Adrenal gland (tissue), 9 donors: ENCODE measurements at regions not wholly inside any gene's neighbourhood (a gene's known extent, or its start where the extent isn't known, plus 50 kb on each side); places are given as distances from the start of the nearest gene placed in this dataset.

Experiments used
- DNase-seq, 7 donors: peaks; one replicate each; pipeline ENCODE4 v3.0.0-alpha.2; 2019 to 2020
- H3K27ac ChIP-seq, 5 donors: fragments of 200-600 bp; sonication (generic) in 4 of 5; 1 replicate in 3 of 5; 2 replicates in 2 of 5; pipeline versions ENCODE4 v1.5.1 to v1.8.0; 2016 to 2020; ENCODE audit warnings: mild to moderate bottlenecking in 1 of 5
- H3K27me3 ChIP-seq: fragments of 200-600 bp; 2 replicates; pipeline ENCODE4 v1.8.0; 2021
- H3K36me3 ChIP-seq, 2 donors: fragments of 200-600 bp; replicated peaks in 1 of 2; 1 replicate in 1 of 2; 2 replicates in 1 of 2; pipeline versions ENCODE4 v1.5.1 to v1.8.0; 2018 to 2022
- H3K4me1 ChIP-seq, 2 donors: fragments of 200-600 bp; replicated peaks in 1 of 2; 1 replicate in 1 of 2; 2 replicates in 1 of 2; pipeline versions ENCODE4 v1.5.1 to v1.8.0; 2018 to 2021
- H3K4me3 ChIP-seq, 4 donors: fragments of 200-600 bp; sonication (generic) in 3 of 4; one replicate each; pipeline ENCODE4 v1.5.1; 2016 to 2018
- H3K9me3 ChIP-seq, 3 donors: fragments of 200-600 bp; sonication (generic) in 1 of 3; replicated peaks in 1 of 3; 1 replicate in 2 of 3; 2 replicates in 1 of 3; pipeline versions ENCODE4 v1.5.1 to v1.8.0; 2016 to 2021
- CTCF ChIP-seq, 6 experiments: fragments of 450-650 bp in 4 of 6; fragments of 200-600 bp in 2 of 6; sonication (generic) in 1 of 6; IDR thresholded peaks; 1 replicate in 5 of 6; 2 replicates in 1 of 6; pipeline versions ENCODE4 v1.5.1 to v1.8.0; 2016 to 2021; ENCODE audit warnings: antibody characterized with exemption in 6 of 6, mild to moderate bottlenecking in 2 of 6, moderate library complexity in 1 of 6
- POLR2A ChIP-seq, 2 donors: fragments of 450-650 bp; IDR thresholded peaks; one replicate each; pipeline ENCODE4 v1.6.1; 2017; ENCODE audit warnings: antibody characterized with exemption in 2 of 2, mild to moderate bottlenecking in 2 of 2, moderate library complexity in 1 of 2
- WGBS, 4 donors: extraction: QIAGEN DNeasy Blood & Tissue Kit in 2 of 4; methylation state at CpG; one replicate each; pipeline versions ENCODE4 v1.1.5 to v1.1.7; 2013 to 2017; 5-methylcytosine and 5-hydroxymethylcytosine counted together
- intact Hi-C, 2 donors: fragments of 100-400 bp; cut with DNase I; formaldehyde crosslinking; loops; one replicate each; pipeline versions ENCODE4 v1.14.1 to v1.15.0; 2022 to 2023
- donor health status: healthy with polysubstance abuse.
- donor health status: Bipolar disorder and iron deficiency.
- donor health status: DM: yes; HTN: yes; CAD: no.
- donor health status: DM: no; HTN: no; CAD: no.
- donor health status: DM: no; HTN: no; CAD: no.

DNA sequence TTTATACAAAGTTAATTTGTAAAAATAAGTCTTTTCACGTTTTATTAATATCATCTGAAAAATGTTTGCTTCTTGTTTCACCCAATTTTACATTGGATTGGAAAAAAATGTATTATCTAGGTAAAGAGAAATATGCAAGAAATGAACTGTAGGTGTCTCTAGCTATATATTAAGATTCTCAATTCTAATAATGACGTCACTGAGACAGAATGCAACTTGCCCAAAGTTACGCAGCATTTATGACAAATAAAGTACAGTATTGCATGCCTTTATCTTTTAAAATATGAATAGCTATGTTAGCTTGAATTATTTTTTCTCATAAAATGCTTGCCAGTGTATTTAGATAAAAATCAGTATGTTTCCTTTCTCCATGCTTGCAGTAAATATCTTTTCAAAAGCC, 728.8 kb downstream of the RERGL start:
- H3K36me3 ChIP-seq: no peaks in the 10 kb centered on the region
- no peaks in the 10 kb centered on the region for H3K9me3 ChIP-seq
- 58 to 67% (median 65%) methylated on average over 3 of the region's 3 CpGs for WGBS, 4 donors
- H3K4me3 ChIP-seq: no peak overlapping the region
- no peak overlapping the region for H3K27ac ChIP-seq
- H3K4me1 ChIP-seq: no peaks in the 10 kb centered on the region
- intact Hi-C loops: no loop called here
- H3K27me3 ChIP-seq: no peaks in the 10 kb centered on the region
- TF ChIP-seq POLR2A (IDR thresholded peaks at IDR 0.05): no peak
- no peak for TF ChIP-seq CTCF (IDR thresholded peaks at IDR 0.05)
- DNase-seq: no peak

- H3K9me3 ChIP-seq: no peaks in the 10 kb centered on the region
- H3K36me3 ChIP-seq: no peaks in the 10 kb centered on the region
- no peak overlapping the region for H3K27ac ChIP-seq
- no peaks in the 10 kb centered on the region for H3K4me1 ChIP-seq
- no peak overlapping the region for H3K4me3 ChIP-seq
- H3K27me3 ChIP-seq: no peaks in the 10 kb centered on the region
- 27 to 50% (median 40%) methylated on average over 3 of the region's 3 CpGs for WGBS, 4 donors
- DNase-seq: no peak
- TF ChIP-seq CTCF (IDR thresholded peaks at IDR 0.05): no peak
- no peak for TF ChIP-seq POLR2A (IDR thresholded peaks at IDR 0.05)
- intact Hi-C loops: no loop called here
Measured at GRCh38 chr12:17358835-17359234, 731.2 kb downstream of the RERGL start.

DNA sequence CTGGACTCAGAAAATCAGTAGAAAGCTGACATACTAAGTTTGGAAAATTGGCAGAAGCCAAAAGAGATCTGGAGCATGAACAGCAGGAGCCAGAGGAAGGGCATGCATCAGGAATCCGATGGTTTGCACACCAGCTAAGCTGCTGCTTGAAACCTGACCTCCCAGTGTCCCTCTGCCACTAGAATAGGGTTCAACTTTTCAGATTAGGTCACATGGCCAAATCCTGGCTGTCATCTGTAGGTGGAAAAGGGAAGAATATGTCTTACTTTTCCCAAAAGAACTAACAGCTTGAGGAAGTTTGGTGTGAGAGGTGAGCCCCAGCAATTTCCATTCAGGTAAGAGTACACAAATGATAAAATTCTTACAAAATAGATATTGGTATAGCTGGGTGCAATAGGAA, 732.6 kb downstream of the RERGL start:
- no peak for DNase-seq
- H3K4me1 ChIP-seq: no peaks in the 10 kb centered on the region
- H3K9me3 ChIP-seq: no peaks in the 10 kb centered on the region
- H3K36me3 ChIP-seq: no peaks in the 10 kb centered on the region
- H3K4me3 ChIP-seq: no peak overlapping the region
- no peaks in the 10 kb centered on the region for H3K27me3 ChIP-seq
- WGBS, 4 donors: 36 to 52% (median 43%) methylated on average over 1 of the region's 1 CpG
- intact Hi-C loops: no loop called here
- H3K27ac ChIP-seq: no peak overlapping the region
- TF ChIP-seq POLR2A (IDR thresholded peaks at IDR 0.05) (no peak), CTCF (IDR thresholded peaks at IDR 0.05) (no peak)

DNA sequence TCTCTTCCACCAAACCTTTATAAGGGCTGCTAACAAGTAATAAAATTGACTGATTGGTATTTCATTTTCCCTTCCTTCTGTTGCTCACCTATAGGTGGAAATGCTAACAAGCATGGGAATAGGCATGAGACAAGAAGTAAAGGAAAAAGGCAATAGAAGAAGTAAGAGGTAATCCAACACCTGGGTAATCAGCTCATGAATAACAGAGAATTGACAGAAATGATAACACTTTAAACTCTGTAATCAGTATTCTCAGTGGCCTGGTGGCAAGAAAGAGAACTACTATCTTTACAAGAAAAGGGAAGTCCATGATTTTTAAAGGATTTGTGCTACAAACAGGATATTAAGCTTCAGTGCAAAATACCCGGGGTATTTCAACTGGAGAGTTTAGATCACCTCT, 737.8 kb downstream of the RERGL start:
- WGBS, 4 donors: 49 to 55% (median 55%) methylated on average over 1 of the region's 1 CpG

More for the DNA sequence above, 737.8 kb downstream of the RERGL start:
- H3K27me3 ChIP-seq: no peaks in the 10 kb centered on the region
- DNase-seq: no peak
- H3K9me3 ChIP-seq: no peaks in the 10 kb centered on the region
- no peak overlapping the region for H3K4me3 ChIP-seq
- no peaks in the 10 kb centered on the region for H3K36me3 ChIP-seq
- H3K4me1 ChIP-seq: no peaks in the 10 kb centered on the region
- TF ChIP-seq CTCF (IDR thresholded peaks at IDR 0.05) (no peak), POLR2A (IDR thresholded peaks at IDR 0.05) (no peak)
- intact Hi-C loops: no loop called here
- no peak overlapping the region for H3K27ac ChIP-seq
